ENCODE measurements at regions not wholly inside any gene's neighbourhood (a gene's known extent, or its start where the extent isn't known, plus 50 kb on each side); places are given as distances from the start of the nearest gene placed in this dataset.

GRCh38 chr12:111188436-111188835 lies 180.5 kb downstream of the PHETA1 start:
- no peak overlapping the region for H3K27ac ChIP-seq
- no peak for TF ChIP-seq ZFX (IDR thresholded peaks at IDR 0.05; ENCODE audit: borderline replicate concordance)

GRCh38 chr12:111186347-111186746 lies 182.5 kb downstream of the PHETA1 start:
- H3K27ac ChIP-seq, result no peak overlapping the region
- TF ChIP-seq CTCF (IDR thresholded peaks at IDR 0.05) (no peak), ZFX (IDR thresholded peaks at IDR 0.05; ENCODE audit: borderline replicate concordance) (no peak)

- no peak overlapping the region for H3K27ac ChIP-seq
- TF ChIP-seq ZFX (IDR thresholded peaks at IDR 0.05; ENCODE audit: borderline replicate concordance) (no peak), CTCF (IDR thresholded peaks at IDR 0.05) (no peak)
Measured at GRCh38 chr12:111185889-111186227, 183.0 kb downstream of the PHETA1 start.

GRCh38 chr12:111185206-111185888 lies 183.5 kb downstream of the PHETA1 start:
- H3K27ac ChIP-seq, result no peak overlapping the region
- no peak for TF ChIP-seq CTCF (IDR thresholded peaks at IDR 0.05)
- no peak for TF ChIP-seq ZFX (IDR thresholded peaks at IDR 0.05; ENCODE audit: borderline replicate concordance)

GRCh38 chr12:111184161-111184560 lies 184.7 kb downstream of the PHETA1 start:
- TF ChIP-seq ZFX (IDR thresholded peaks at IDR 0.05; ENCODE audit: borderline replicate concordance) (no peak), CTCF (IDR thresholded peaks at IDR 0.05) (no peak)
- H3K27ac ChIP-seq, result no peak overlapping the region

GRCh38 chr12:111183094-111183493 lies 185.8 kb downstream of the PHETA1 start:
- H3K27ac ChIP-seq, result no peak overlapping the region
- TF ChIP-seq ZFX (IDR thresholded peaks at IDR 0.05; ENCODE audit: borderline replicate concordance), result no peak
- TF ChIP-seq CTCF (IDR thresholded peaks at IDR 0.05), result no peak

- H3K27ac ChIP-seq, result no peak overlapping the region
- TF ChIP-seq ZFX (IDR thresholded peaks at IDR 0.05; ENCODE audit: borderline replicate concordance) (no peak), CTCF (IDR thresholded peaks at IDR 0.05) (no peak)
Measured at GRCh38 chr12:111182382-111182781, 186.5 kb downstream of the PHETA1 start.
